NB4 (cell line): ENCODE measurements at regions not wholly inside any gene's neighbourhood (a gene's known extent, or its start where the extent isn't known, plus 50 kb on each side); places are given as distances from the start of the nearest gene placed in this dataset.

Experiments
- POLR2A ChIP-seq: IDR thresholded peaks from 2 replicates; pipeline ENCODE4 v1.6.1; 2011; ENCODE audit warnings: mild to moderate bottlenecking; ENCODE audit not compliant: insufficient read length; ENCODE audit errors: extremely low read depth
- TF ChIP-seq, protein P1 (sequence below): IDR thresholded peaks from one replicate; pipeline ENCODE4 v1.5.1; 2012; ENCODE audit warnings: low read depth, low read length
- TF ChIP-seq, protein P2 (sequence below): IDR thresholded peaks from 2 replicates; pipeline ENCODE4 v1.6.1; 2011; ENCODE audit warnings: low read depth, low read length

DNA sequence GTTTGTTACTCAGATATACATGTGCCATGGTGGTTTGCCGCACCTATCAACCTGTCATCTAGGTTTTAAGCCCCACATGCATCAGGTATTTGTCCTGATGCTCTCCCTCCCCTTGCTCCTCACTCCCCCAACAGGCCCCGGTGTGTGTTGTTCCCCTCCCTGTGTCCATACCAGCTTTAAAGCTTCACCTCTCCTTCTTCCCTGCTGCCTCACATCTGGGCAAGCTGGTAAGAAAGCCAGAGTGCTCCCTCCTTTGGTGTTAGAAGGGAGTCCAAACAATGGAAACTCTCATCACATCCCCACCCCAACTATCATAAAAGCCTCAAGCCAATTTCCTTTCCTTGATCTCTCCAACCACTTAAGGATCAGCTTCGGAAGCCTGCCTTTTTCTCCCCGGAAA lies 1115.6 kb upstream of the GOT2 start:
- TF ChIP-seq, protein P1, sequence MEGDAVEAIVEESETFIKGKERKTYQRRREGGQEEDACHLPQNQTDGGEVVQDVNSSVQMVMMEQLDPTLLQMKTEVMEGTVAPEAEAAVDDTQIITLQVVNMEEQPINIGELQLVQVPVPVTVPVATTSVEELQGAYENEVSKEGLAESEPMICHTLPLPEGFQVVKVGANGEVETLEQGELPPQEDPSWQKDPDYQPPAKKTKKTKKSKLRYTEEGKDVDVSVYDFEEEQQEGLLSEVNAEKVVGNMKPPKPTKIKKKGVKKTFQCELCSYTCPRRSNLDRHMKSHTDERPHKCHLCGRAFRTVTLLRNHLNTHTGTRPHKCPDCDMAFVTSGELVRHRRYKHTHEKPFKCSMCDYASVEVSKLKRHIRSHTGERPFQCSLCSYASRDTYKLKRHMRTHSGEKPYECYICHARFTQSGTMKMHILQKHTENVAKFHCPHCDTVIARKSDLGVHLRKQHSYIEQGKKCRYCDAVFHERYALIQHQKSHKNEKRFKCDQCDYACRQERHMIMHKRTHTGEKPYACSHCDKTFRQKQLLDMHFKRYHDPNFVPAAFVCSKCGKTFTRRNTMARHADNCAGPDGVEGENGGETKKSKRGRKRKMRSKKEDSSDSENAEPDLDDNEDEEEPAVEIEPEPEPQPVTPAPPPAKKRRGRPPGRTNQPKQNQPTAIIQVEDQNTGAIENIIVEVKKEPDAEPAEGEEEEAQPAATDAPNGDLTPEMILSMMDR = no peak
- no peak for TF ChIP-seq POLR2A
- TF ChIP-seq, protein P2, sequence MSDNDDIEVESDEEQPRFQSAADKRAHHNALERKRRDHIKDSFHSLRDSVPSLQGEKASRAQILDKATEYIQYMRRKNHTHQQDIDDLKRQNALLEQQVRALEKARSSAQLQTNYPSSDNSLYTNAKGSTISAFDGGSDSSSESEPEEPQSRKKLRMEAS = no peak
